ENCODE measurements at regions not wholly inside any gene's neighbourhood (a gene's known extent, or its start where the extent isn't known, plus 50 kb on each side); places are given as distances from the start of the nearest gene placed in this dataset.

DNA sequence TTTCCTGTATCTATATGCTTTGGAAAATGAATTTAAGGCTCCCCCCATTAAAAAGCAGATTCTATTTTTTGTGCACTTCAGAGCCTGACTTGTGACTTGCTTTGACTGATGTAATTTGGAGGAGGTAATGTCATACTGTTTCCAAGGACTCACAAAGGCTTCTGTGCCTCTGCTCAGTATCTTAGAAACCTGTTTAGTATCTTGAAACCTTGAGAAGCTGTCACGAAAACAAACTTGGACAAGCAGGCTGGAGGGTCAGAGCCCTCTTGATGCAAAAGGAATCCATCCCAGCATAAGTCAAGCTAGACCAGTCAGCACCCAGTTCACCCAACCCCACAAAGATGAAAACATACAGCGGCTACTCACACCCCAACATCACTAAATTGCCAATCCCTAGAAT is 560.0 kb upstream of the PCDH7 start:
- DNase-seq (ENCODE audit: low spot score) (no peak), FAIRE-seq (no peak), ATAC-seq (no peak)
- Histone ChIP-seq H3K9ac (ENCODE audit: insufficient read depth, low read depth, low read length) (no peak overlapping the region), H4K20me1 (ENCODE audit: insufficient read depth, low read length) (no peaks in the 10 kb centered on the region), H2AFZ (ENCODE audit: low read length) (no peak overlapping the region), H3K4me2 (ENCODE audit: low read depth, low read length) (no peak overlapping the region), H3K4me3 (replicated peaks in 1 of 3; ENCODE audit: insufficient read depth in 1 of 3, low read depth in 2 of 3, low read length in 3 of 3) (no peak overlapping the region), H3K36me3 (replicated peaks in 1 of 2; ENCODE audit: control insufficient read depth in 1 of 2, insufficient read depth in 2 of 2, low read length in 2 of 2) (no peaks in the 10 kb centered on the region), H3K4me1 (ENCODE audit: insufficient read depth, low read length) (no peaks in the 10 kb centered on the region), H3K9me3 (ENCODE audit: low read length) (peaks cover 65% of the 10 kb centered on the region), H3K79me2 (ENCODE audit: insufficient read depth, low read length) (no peaks in the 10 kb centered on the region), H3K27me3 (ENCODE audit: control insufficient read depth in 1 of 2, insufficient read depth in 2 of 2, low read length in 2 of 2) (no peaks in the 10 kb centered on the region), H3K27ac (ENCODE audit: extremely low read length, insufficient read depth, low read length) (no peak overlapping the region)
- intact Hi-C loops (cut with micrococcal nuclease; ENCODE audit: unreplicated experiment), result no loop called here
- in situ Hi-C loops (cut with HindIII; ENCODE audit: extremely low pct_ligation_motif_present, low pct_unique_long_range_greater_than_20kb), result no loop called here
- CTCF ChIA-PET (ENCODE audit: low intra/inter-chr PET ratio, low total read pairs), result no interaction called here
- BruUV-seq (replicated peaks), result no TSS peak
- TF ChIP-seq ZFP41 (CRISPR knock-in tag; IDR thresholded peaks at IDR 0.05; ENCODE audit: borderline replicate concordance) (no peak), SP5 (CRISPR knock-in tag; IDR thresholded peaks at IDR 0.05; ENCODE audit: borderline replicate concordance, low read depth) (no peak), CAMTA2 (CRISPR knock-in tag; IDR thresholded peaks at IDR 0.05; ENCODE audit: borderline replicate concordance) (no peak), HCFC1 (IDR thresholded peaks at IDR 0.05; ENCODE audit: low read depth, low read length) (no peak), ZNF205 (CRISPR knock-in tag; IDR thresholded peaks at IDR 0.05) (no peak), ZIK1 (CRISPR knock-in tag; IDR thresholded peaks at IDR 0.05; ENCODE audit: borderline replicate concordance, low read depth) (no peak), RAD51 (IDR thresholded peaks at IDR 0.05; ENCODE audit: borderline replicate concordance) (no peak), RERE (CRISPR knock-in tag; IDR thresholded peaks at IDR 0.05; ENCODE audit: low read depth) (no peak), ZNF672 (CRISPR knock-in tag; IDR thresholded peaks at IDR 0.05) (no peak), ZNF652 (CRISPR knock-in tag; IDR thresholded peaks at IDR 0.05; ENCODE audit: borderline replicate concordance, low read depth) (no peak), ZNF766 (CRISPR knock-in tag; IDR thresholded peaks at IDR 0.05; ENCODE audit: borderline replicate concordance) (no peak), MTF1 (CRISPR knock-in tag; IDR thresholded peaks at IDR 0.05) (no peak), ZNF556 (CRISPR knock-in tag; IDR thresholded peaks at IDR 0.05; ENCODE audit: borderline replicate concordance) (no peak), NR1H2 (CRISPR knock-in tag; IDR thresholded peaks at IDR 0.05; ENCODE audit: borderline replicate concordance, low read depth) (no peak), TERF1 (CRISPR knock-in tag; IDR thresholded peaks at IDR 0.05) (no peak), ERF (CRISPR knock-in tag; IDR thresholded peaks at IDR 0.05) (no peak), ZNF20 (CRISPR knock-in tag; IDR thresholded peaks at IDR 0.05) (no peak), SOX5 (CRISPR knock-in tag; IDR thresholded peaks at IDR 0.05; ENCODE audit: borderline replicate concordance) (no peak)
- TF ChIP-seq, protein P1, sequence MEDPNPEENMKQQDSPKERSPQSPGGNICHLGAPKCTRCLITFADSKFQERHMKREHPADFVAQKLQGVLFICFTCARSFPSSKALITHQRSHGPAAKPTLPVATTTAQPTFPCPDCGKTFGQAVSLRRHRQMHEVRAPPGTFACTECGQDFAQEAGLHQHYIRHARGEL (CRISPR knock-in tag; IDR thresholded peaks at IDR 0.05), result no peak
- POLR2A ChIA-PET, result no interaction called here
- 0% methylated on average over 2 of the region's 2 CpGs for WGBS (ENCODE audit: low lambda C conversion rate)
